ENCODE measurements at regions not wholly inside any gene's neighbourhood (a gene's known extent, or its start where the extent isn't known, plus 50 kb on each side); places are given as distances from the start of the nearest gene placed in this dataset.

GRCh38 chr6:134866563-134866962 lies 83.3 kb downstream of the ALDH8A1 start:
- intact Hi-C loops (cut with micrococcal nuclease), result no loop called here

GRCh38 chr6:134864558-134864957 lies 85.3 kb downstream of the ALDH8A1 start:
- intact Hi-C loops (cut with micrococcal nuclease), result no loop called here

GRCh38 chr6:134863763-134864510 lies 86.0 kb downstream of the ALDH8A1 start:
- intact Hi-C loops (cut with micrococcal nuclease), result no loop called here

- intact Hi-C loops (cut with micrococcal nuclease), result no loop called here
These were observed 95.5 kb downstream of the ALDH8A1 start for GRCh38 chr6:134854366-134854765.

- intact Hi-C loops (cut with micrococcal nuclease), result no loop called here
These were observed 96.5 kb downstream of the ALDH8A1 start for GRCh38 chr6:134853111-134854055.

- intact Hi-C loops (cut with micrococcal nuclease), result no loop called here
These were observed 98.4 kb downstream of the ALDH8A1 start for GRCh38 chr6:134851548-134851947.

GRCh38 chr6:134850721-134851305 lies 99.1 kb downstream of the ALDH8A1 start:
- intact Hi-C loops (cut with micrococcal nuclease), result no loop called here

GRCh38 chr6:134849920-134850447 lies 99.9 kb downstream of the ALDH8A1 start:
- intact Hi-C loops (cut with micrococcal nuclease), result no loop called here

- intact Hi-C loops (cut with micrococcal nuclease), result no loop called here
These were observed 101.8 kb downstream of the ALDH8A1 start for GRCh38 chr6:134848076-134848475.

GRCh38 chr6:134846865-134847264 lies 103.0 kb downstream of the ALDH8A1 start:
- intact Hi-C loops (cut with micrococcal nuclease), result no loop called here

GRCh38 chr6:134846031-134846430 lies 103.9 kb downstream of the ALDH8A1 start:
- intact Hi-C loops (cut with micrococcal nuclease), result no loop called here

GRCh38 chr6:134844120-134844519 lies 105.8 kb downstream of the ALDH8A1 start:
- intact Hi-C loops (cut with micrococcal nuclease), result no loop called here

GRCh38 chr6:134840086-134840867 lies 109.6 kb downstream of the ALDH8A1 start:
- intact Hi-C loops (cut with micrococcal nuclease), result no loop called here

- intact Hi-C loops (cut with micrococcal nuclease), result no loop called here
These were observed 113.9 kb downstream of the ALDH8A1 start for GRCh38 chr6:134835993-134836392.

- intact Hi-C loops (cut with micrococcal nuclease), result no loop called here
These were observed 119.0 kb downstream of the ALDH8A1 start for GRCh38 chr6:134830940-134831339.

GRCh38 chr6:134830194-134830593 lies 119.7 kb downstream of the ALDH8A1 start:
- intact Hi-C loops (cut with micrococcal nuclease), result no loop called here

- intact Hi-C loops (cut with micrococcal nuclease), result no loop called here
These were observed 121.3 kb downstream of the ALDH8A1 start for GRCh38 chr6:134828641-134829040.

- intact Hi-C loops (cut with micrococcal nuclease), result no loop called here
These were observed 122.8 kb downstream of the ALDH8A1 start for GRCh38 chr6:134826889-134827737.

- intact Hi-C loops (cut with micrococcal nuclease), result loop anchor here (1.0 to 2.0 kb wide), 4 partner anchors 183 to 701 kb away; no protein-coding TSS in a partner anchor
These were observed 126.2 kb downstream of the ALDH8A1 start for GRCh38 chr6:134823710-134824034.
